ENCODE measurements at regions not wholly inside any gene's neighbourhood (a gene's known extent, or its start where the extent isn't known, plus 50 kb on each side); places are given as distances from the start of the nearest gene placed in this dataset.
"Not testable (repeated sequence)": the region's sequence is repeated elsewhere in the genome, so short reads cannot be mapped to it uniquely, and the experiment has no call there.

- Histone ChIP-seq H3K4me3 (no peak overlapping the region), H3K27ac (no peak overlapping the region)
Measured at GRCh38 chr1:65577278-65577677, 156.8 kb downstream of the LEPR start.

DNA sequence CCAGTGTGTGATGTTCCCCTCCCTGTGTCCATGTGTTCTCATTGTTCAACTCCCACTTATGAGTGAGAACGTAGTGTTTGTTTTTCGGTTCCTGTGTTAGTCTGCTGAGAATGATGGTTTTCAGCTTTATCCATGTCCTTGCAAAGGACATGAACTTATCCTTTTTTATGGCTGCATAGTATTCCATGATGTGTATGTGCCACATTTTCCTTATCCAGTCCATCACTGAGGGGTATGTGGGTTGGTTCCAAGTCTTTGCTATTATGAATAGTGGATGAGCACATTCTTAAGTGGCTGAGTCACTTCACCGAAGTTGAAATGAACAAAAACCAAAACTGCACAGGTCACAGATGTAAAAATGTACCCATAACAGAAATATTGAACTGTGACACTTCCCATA lies 157.5 kb downstream of the LEPR start:
- not testable (repeated sequence) for H3K4me3 ChIP-seq, H3K27ac ChIP-seq

DNA sequence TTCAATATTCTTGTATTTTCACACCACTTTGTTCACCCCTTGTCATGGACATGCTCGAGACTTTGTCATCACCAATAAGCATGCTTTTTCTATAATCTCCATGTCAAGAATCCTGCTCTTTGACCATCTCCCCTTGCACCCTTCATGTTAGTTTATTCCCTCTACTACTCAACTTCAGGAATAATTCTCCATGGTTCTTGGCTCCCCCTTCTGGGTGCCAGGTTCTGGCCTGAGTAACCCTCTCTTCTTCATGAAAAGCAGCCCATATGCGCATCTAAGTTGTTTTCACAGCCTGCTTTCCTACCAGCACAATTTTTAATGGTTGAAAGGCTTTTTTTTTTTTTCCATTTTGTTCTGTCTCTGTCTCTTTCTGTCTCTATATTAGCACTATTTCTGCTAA lies 160.7 kb downstream of the LEPR start:
- no peak overlapping the region for H3K4me3 ChIP-seq
- H3K27ac ChIP-seq: no peak overlapping the region

- Histone ChIP-seq H3K27ac (no peak overlapping the region), H3K4me3 (no peak overlapping the region)
Measured at GRCh38 chr1:65584399-65584798, 163.9 kb downstream of the LEPR start.

GRCh38 chr1:65590279-65590678 lies 169.8 kb downstream of the LEPR start:
- H3K27ac ChIP-seq: no peak overlapping the region
- H3K4me3 ChIP-seq: no peak overlapping the region

GRCh38 chr1:65593516-65593915 lies 173.0 kb downstream of the LEPR start:
- Histone ChIP-seq H3K27ac (no peak overlapping the region), H3K4me3 (no peak overlapping the region)

DNA sequence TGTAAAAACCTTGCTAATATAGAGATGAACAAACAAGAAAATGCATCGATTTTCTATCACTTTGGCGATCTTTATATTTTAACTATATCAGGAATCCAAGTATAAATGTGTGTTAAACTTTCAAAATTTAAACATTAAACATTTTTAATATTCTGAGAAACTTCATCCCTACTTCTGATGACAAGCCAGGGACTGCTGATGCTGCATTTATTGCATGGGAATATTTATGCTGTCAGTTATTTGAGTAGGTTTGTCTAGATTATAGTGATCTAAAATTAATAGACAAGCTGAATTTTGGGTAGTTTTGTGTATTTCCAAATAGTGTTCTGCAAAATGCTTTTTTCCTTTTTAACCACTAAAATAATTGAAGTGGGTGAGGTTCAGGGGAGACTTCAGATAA lies 175.3 kb downstream of the LEPR start:
- H3K4me3 ChIP-seq: no peak overlapping the region
- no peak overlapping the region for H3K27ac ChIP-seq

- Histone ChIP-seq H3K27ac (no peak overlapping the region), H3K4me3 (no peak overlapping the region)
Measured at GRCh38 chr1:65596768-65597167, 176.3 kb downstream of the LEPR start.

- Histone ChIP-seq H3K27ac (no peak overlapping the region), H3K4me3 (no peak overlapping the region)
Measured at GRCh38 chr1:65605621-65606020, 185.2 kb downstream of the LEPR start.

DNA sequence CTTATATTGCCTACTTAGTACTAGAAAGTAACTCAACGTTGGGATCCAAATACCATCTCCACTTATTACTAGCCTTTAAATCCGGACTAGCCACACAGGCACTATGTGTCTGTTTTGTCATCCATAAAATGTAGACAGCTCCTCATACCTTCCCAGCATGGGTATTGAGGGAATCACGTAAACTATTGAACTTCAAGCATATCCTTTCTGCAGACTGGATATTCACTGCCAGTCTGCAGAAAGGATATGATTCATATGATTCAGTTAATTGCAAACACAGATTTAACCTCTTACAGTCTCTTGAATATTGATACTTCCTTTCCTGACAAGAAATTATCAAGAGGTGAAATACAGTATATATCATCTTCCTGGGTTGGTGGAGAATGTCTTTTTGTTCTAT lies 186.0 kb downstream of the LEPR start:
- no peak overlapping the region for H3K4me3 ChIP-seq
- no peak overlapping the region for H3K27ac ChIP-seq

DNA sequence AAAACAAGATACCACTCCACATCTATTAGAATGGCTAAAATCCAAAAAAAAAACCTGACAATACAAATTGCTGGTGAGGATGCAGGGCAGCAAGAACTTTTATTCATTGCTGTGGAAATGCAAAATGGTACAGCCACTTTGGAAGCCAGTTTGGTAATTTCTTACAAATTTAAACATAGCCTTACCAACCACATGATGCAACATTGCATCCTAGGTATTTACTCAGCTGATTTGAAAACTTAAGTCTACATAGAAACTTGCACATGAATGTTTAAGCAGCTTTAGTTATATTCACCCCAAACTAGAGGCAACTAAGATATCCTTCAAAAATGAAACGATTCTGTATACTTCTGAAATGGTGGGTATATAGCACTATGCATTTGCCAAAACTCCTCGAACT lies 178.8 kb upstream of the PDE4B start:
- H3K4me3 ChIP-seq: no peak overlapping the region
- no peak overlapping the region for H3K27ac ChIP-seq

- Histone ChIP-seq H3K4me3 (no peak overlapping the region), H3K27ac (no peak overlapping the region)
Measured at GRCh38 chr1:65615859-65616258, 176.8 kb upstream of the PDE4B start.

- not testable (repeated sequence) for H3K27ac ChIP-seq, H3K4me3 ChIP-seq
Measured at GRCh38 chr1:65621721-65622120, 171.0 kb upstream of the PDE4B start.

- Histone ChIP-seq H3K4me3 (no peak overlapping the region), H3K27ac (no peak overlapping the region)
Measured at GRCh38 chr1:65623895-65624294, 168.8 kb upstream of the PDE4B start.

DNA sequence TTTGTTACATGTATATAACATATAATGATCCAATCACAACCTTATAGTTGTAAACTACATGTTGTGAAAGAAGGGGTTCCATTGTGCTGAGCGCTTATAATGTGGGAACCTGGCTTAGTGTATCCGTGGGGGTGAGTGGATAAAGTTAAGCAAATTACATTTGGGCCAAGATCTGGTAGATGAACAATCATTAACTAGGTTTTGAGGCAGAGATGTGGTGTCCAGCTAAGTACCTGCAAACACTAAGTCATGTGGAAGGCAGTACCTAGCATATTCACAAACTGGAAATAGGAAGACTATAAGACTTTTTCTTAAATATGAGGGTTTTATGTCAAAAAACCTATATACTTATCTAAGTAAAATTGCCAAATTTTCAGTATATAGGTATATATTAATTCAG lies 167.2 kb upstream of the PDE4B start:
- no peak overlapping the region for H3K4me3 ChIP-seq
- H3K27ac ChIP-seq: no peak overlapping the region

DNA sequence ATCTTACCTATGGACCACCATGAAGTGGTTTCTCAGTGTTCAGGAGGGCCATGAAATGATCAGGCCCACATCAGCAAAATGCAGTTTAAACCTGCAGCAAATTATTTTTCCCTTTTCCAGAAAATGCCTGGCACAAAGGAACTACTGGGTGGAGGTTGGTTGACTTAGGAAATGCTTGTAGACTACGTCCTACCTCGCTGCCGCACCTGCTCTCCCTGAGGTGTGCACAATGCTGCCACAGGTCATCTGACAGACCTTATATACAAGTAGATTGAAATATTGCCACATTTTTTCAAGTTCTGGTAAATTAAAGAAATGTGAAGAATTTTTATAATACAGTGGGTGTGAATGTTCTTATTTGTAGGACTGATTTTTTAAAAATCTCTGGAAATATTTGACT lies 166.7 kb upstream of the PDE4B start:
- no peak overlapping the region for H3K27ac ChIP-seq
- no peak overlapping the region for H3K4me3 ChIP-seq

DNA sequence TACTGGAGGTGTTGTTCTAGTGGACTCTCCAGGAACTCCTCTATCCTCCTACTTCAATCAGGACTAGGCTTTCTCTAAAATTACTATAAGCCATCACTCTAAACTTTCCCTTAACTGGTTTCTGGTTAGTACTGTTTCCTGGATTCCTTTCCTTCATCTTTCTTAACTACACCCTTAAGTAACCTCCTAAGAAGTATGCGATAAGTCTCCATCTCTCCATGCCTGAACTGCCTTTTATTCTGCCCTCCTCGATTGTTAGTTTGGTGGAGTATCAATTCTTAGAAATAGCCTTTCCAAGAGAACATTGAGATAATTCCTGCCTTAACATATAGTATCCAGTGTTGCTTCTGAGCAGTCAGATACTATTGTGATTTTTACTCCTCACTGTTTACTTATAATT lies 162.9 kb upstream of the PDE4B start:
- H3K27ac ChIP-seq: no peak overlapping the region
- H3K4me3 ChIP-seq: no peak overlapping the region

DNA sequence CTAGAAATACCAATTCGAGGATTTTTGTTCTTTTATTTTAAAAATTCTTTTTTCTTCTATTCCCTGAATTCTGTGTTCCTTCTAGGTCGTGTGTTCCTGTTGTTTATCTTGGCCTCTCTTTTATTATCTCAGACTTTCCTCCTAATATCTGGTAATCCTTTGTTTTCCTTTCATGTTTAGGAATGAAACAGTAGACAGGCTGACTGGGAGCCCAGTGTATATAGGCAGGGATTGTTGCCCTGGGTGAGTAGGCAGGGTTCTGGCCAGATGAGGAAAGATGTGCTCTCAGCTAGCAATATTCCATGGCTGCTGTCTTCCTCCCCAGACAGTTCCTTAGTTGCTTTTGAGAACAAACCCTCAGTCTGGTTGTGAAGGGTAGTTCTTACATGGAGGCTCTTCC lies 161.8 kb upstream of the PDE4B start:
- H3K4me3 ChIP-seq: no peak overlapping the region
- no peak overlapping the region for H3K27ac ChIP-seq

GRCh38 chr1:65632235-65632634 lies 160.5 kb upstream of the PDE4B start:
- no peak overlapping the region for H3K4me3 ChIP-seq
- H3K27ac ChIP-seq: no peak overlapping the region

DNA sequence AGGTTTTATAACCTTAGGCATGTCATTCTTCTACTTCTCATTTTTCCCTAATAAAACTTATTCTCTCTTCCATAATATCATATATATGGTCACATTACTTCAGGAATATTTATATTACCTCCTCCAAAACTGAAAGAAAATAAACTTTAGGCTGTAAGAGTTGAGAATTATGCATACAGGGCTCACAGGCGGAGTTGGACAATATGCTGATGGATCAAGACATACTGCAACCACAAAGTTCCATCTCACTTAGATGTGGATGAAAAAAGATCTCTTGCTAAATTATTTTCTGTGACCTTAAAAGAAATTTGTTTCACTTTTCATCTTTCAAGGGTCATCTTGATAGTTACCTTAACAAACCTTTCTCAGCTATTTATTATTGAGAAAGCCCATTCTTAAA lies 152.6 kb upstream of the PDE4B start:
- Histone ChIP-seq H3K4me3 (no peak overlapping the region), H3K27ac (no peak overlapping the region)

GRCh38 chr1:65649185-65649584 lies 143.5 kb upstream of the PDE4B start:
- not testable (repeated sequence) for H3K27ac ChIP-seq, H3K4me3 ChIP-seq

DNA sequence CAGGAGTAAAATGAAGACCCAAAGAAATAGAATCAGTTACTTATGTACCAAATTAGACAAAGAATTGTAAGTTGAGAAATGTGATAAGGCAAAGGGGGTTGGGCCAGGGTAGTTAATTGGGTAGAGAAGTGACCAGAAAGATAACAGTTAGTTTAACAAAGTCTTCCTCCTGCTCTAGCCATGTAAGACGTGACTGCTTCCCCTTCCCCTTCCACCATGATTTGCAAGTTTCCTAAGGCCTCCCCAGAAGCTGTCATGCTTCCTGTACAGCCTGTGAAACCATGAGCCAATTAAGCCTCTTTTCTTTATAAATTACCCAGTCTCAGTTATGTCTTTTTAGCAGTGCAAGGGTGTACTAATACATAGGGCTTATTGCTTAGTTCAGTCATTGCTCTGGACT lies 142.0 kb upstream of the PDE4B start:
- H3K4me3 ChIP-seq: no peak overlapping the region
- H3K27ac ChIP-seq: no peak overlapping the region

GRCh38 chr1:65654526-65654925 lies 138.2 kb upstream of the PDE4B start:
- not testable (repeated sequence) for H3K4me3 ChIP-seq, H3K27ac ChIP-seq
